ENCODE measurements at regions not wholly inside any gene's neighbourhood (a gene's known extent, or its start where the extent isn't known, plus 50 kb on each side); places are given as distances from the start of the nearest gene placed in this dataset.

GRCh38 chr16:65767125-65767524 is 599.4 kb upstream of the CDH5 start:
- no peak overlapping the region for H3K4me3 ChIP-seq (ENCODE audit: low read depth, low read length)
- H3K27me3 ChIP-seq (ENCODE audit: control insufficient read depth, insufficient read depth, low read length) = no peaks in the 10 kb centered on the region
- peaks cover 13% of the 10 kb centered on the region for H3K4me1 ChIP-seq (ENCODE audit: control insufficient read depth, insufficient read depth, low read length)
- no peak overlapping the region for H3K27ac ChIP-seq (ENCODE audit: low read depth, low read length)
- peaks cover 31% of the 10 kb centered on the region for H3K9me3 ChIP-seq (ENCODE audit: control insufficient read depth, insufficient read depth, low read length)
- H3K36me3 ChIP-seq (ENCODE audit: control insufficient read depth, insufficient read depth, low read length) = no peaks in the 10 kb centered on the region
- no peak overlapping the region for H3K9ac ChIP-seq (ENCODE audit: low read depth, low read length)

GRCh38 chr16:65763640-65764305 is 602.7 kb upstream of the CDH5 start:
- Histone ChIP-seq H3K9ac (ENCODE audit: low read depth, low read length) (no peak overlapping the region), H3K4me3 (ENCODE audit: low read depth, low read length) (no peak overlapping the region), H3K27ac (ENCODE audit: low read depth, low read length) (no peak overlapping the region), H3K4me1 (ENCODE audit: control insufficient read depth, insufficient read depth, low read length) (peaks cover 21% of the 10 kb centered on the region), H3K9me3 (ENCODE audit: control insufficient read depth, insufficient read depth, low read length) (0 out of 2 replicates have a peak, but pooled peaks cover 1% of the 10 kb centered on the region), H3K27me3 (ENCODE audit: control insufficient read depth, insufficient read depth, low read length) (no peaks in the 10 kb centered on the region), H3K36me3 (ENCODE audit: control insufficient read depth, insufficient read depth, low read length) (no peaks in the 10 kb centered on the region)

GRCh38 chr16:65760874-65761273 is 605.6 kb upstream of the CDH5 start:
- H3K9me3 ChIP-seq (ENCODE audit: control insufficient read depth, insufficient read depth, low read length) = no peaks in the 10 kb centered on the region
- H3K4me3 ChIP-seq (ENCODE audit: low read depth, low read length) = no peak overlapping the region
- H3K27me3 ChIP-seq (ENCODE audit: control insufficient read depth, insufficient read depth, low read length) = no peaks in the 10 kb centered on the region
- H3K27ac ChIP-seq (ENCODE audit: low read depth, low read length) = no peak overlapping the region
- H3K9ac ChIP-seq (ENCODE audit: low read depth, low read length) = no peak overlapping the region
- peaks cover 16% of the 10 kb centered on the region for H3K4me1 ChIP-seq (ENCODE audit: control insufficient read depth, insufficient read depth, low read length)
- no peaks in the 10 kb centered on the region for H3K36me3 ChIP-seq (ENCODE audit: control insufficient read depth, insufficient read depth, low read length)

GRCh38 chr16:65758620-65759019 is 607.9 kb upstream of the CDH5 start:
- H3K4me3 ChIP-seq (ENCODE audit: low read depth, low read length) = no peak overlapping the region
- H3K27me3 ChIP-seq (ENCODE audit: control insufficient read depth, insufficient read depth, low read length) = no peaks in the 10 kb centered on the region
- peaks cover 16% of the 10 kb centered on the region for H3K4me1 ChIP-seq (ENCODE audit: control insufficient read depth, insufficient read depth, low read length)
- H3K36me3 ChIP-seq (ENCODE audit: control insufficient read depth, insufficient read depth, low read length) = no peaks in the 10 kb centered on the region
- no peak overlapping the region for H3K27ac ChIP-seq (ENCODE audit: low read depth, low read length)
- no peak overlapping the region for H3K9ac ChIP-seq (ENCODE audit: low read depth, low read length)
- H3K9me3 ChIP-seq (ENCODE audit: control insufficient read depth, insufficient read depth, low read length) = no peaks in the 10 kb centered on the region

- Histone ChIP-seq H3K27ac (ENCODE audit: low read depth, low read length) (no peak overlapping the region), H3K4me1 (ENCODE audit: control insufficient read depth, insufficient read depth, low read length) (peaks cover 16% of the 10 kb centered on the region), H3K4me3 (ENCODE audit: low read depth, low read length) (no peak overlapping the region), H3K36me3 (ENCODE audit: control insufficient read depth, insufficient read depth, low read length) (no peaks in the 10 kb centered on the region), H3K9me3 (ENCODE audit: control insufficient read depth, insufficient read depth, low read length) (no peaks in the 10 kb centered on the region), H3K27me3 (ENCODE audit: control insufficient read depth, insufficient read depth, low read length) (no peaks in the 10 kb centered on the region), H3K9ac (ENCODE audit: low read depth, low read length) (no peak overlapping the region)
Measured at GRCh38 chr16:65757064-65757463, 609.4 kb upstream of the CDH5 start.

- Histone ChIP-seq H3K27ac (ENCODE audit: low read depth, low read length) (no peak overlapping the region), H3K4me1 (ENCODE audit: control insufficient read depth, insufficient read depth, low read length) (peaks cover 12% of the 10 kb centered on the region; the same call in 1 of the 2 replicates), H3K9me3 (ENCODE audit: control insufficient read depth, insufficient read depth, low read length) (no peaks in the 10 kb centered on the region), H3K9ac (ENCODE audit: low read depth, low read length) (no peak overlapping the region), H3K27me3 (ENCODE audit: control insufficient read depth, insufficient read depth, low read length) (no peaks in the 10 kb centered on the region), H3K4me3 (ENCODE audit: low read depth, low read length) (no peak overlapping the region), H3K36me3 (ENCODE audit: control insufficient read depth, insufficient read depth, low read length) (no peaks in the 10 kb centered on the region)
Measured at GRCh38 chr16:65756163-65756562, 610.3 kb upstream of the CDH5 start.

- Histone ChIP-seq H3K4me1 (ENCODE audit: control insufficient read depth, insufficient read depth, low read length) (0 out of 2 replicates have a peak, but pooled peaks cover 2% of the 10 kb centered on the region), H3K27ac (ENCODE audit: low read depth, low read length) (no peak overlapping the region), H3K36me3 (ENCODE audit: control insufficient read depth, insufficient read depth, low read length) (no peaks in the 10 kb centered on the region), H3K9me3 (ENCODE audit: control insufficient read depth, insufficient read depth, low read length) (no peaks in the 10 kb centered on the region), H3K4me3 (ENCODE audit: low read depth, low read length) (no peak overlapping the region), H3K27me3 (ENCODE audit: control insufficient read depth, insufficient read depth, low read length) (no peaks in the 10 kb centered on the region), H3K9ac (ENCODE audit: low read depth, low read length) (no peak overlapping the region)
Measured at GRCh38 chr16:65754820-65755691, 611.4 kb upstream of the CDH5 start.

- no peaks in the 10 kb centered on the region for H3K9me3 ChIP-seq (ENCODE audit: control insufficient read depth, insufficient read depth, low read length)
- no peaks in the 10 kb centered on the region for H3K27me3 ChIP-seq (ENCODE audit: control insufficient read depth, insufficient read depth, low read length)
- no peak overlapping the region for H3K4me3 ChIP-seq (ENCODE audit: low read depth, low read length)
- no peak overlapping the region for H3K27ac ChIP-seq (ENCODE audit: low read depth, low read length)
- H3K4me1 ChIP-seq (ENCODE audit: control insufficient read depth, insufficient read depth, low read length) = no peaks in the 10 kb centered on the region
- no peak overlapping the region for H3K9ac ChIP-seq (ENCODE audit: low read depth, low read length)
- H3K36me3 ChIP-seq (ENCODE audit: control insufficient read depth, insufficient read depth, low read length) = no peaks in the 10 kb centered on the region
Measured at GRCh38 chr16:65752522-65752844, 614.0 kb upstream of the CDH5 start.

GRCh38 chr16:65751622-65752521 is 614.6 kb upstream of the CDH5 start:
- Histone ChIP-seq H3K27ac (ENCODE audit: low read depth, low read length) (no peak overlapping the region), H3K4me3 (ENCODE audit: low read depth, low read length) (no peak overlapping the region), H3K36me3 (ENCODE audit: control insufficient read depth, insufficient read depth, low read length) (no peaks in the 10 kb centered on the region), H3K27me3 (ENCODE audit: control insufficient read depth, insufficient read depth, low read length) (no peaks in the 10 kb centered on the region), H3K9ac (ENCODE audit: low read depth, low read length) (no peak overlapping the region), H3K9me3 (ENCODE audit: control insufficient read depth, insufficient read depth, low read length) (no peaks in the 10 kb centered on the region), H3K4me1 (ENCODE audit: control insufficient read depth, insufficient read depth, low read length) (no peaks in the 10 kb centered on the region)

GRCh38 chr16:65749506-65749905 is 617.0 kb upstream of the CDH5 start:
- H3K27me3 ChIP-seq (ENCODE audit: control insufficient read depth, insufficient read depth, low read length) = no peaks in the 10 kb centered on the region
- H3K9ac ChIP-seq (ENCODE audit: low read depth, low read length) = no peak overlapping the region
- no peaks in the 10 kb centered on the region for H3K36me3 ChIP-seq (ENCODE audit: control insufficient read depth, insufficient read depth, low read length)
- no peak overlapping the region for H3K27ac ChIP-seq (ENCODE audit: low read depth, low read length)
- no peaks in the 10 kb centered on the region for H3K9me3 ChIP-seq (ENCODE audit: control insufficient read depth, insufficient read depth, low read length)
- H3K4me3 ChIP-seq (ENCODE audit: low read depth, low read length) = no peak overlapping the region
- H3K4me1 ChIP-seq (ENCODE audit: control insufficient read depth, insufficient read depth, low read length) = no peaks in the 10 kb centered on the region

Data from HUES48 (cell line).